ENCODE measurements at regions not wholly inside any gene's neighbourhood (a gene's known extent, or its start where the extent isn't known, plus 50 kb on each side); places are given as distances from the start of the nearest gene placed in this dataset.

DNA sequence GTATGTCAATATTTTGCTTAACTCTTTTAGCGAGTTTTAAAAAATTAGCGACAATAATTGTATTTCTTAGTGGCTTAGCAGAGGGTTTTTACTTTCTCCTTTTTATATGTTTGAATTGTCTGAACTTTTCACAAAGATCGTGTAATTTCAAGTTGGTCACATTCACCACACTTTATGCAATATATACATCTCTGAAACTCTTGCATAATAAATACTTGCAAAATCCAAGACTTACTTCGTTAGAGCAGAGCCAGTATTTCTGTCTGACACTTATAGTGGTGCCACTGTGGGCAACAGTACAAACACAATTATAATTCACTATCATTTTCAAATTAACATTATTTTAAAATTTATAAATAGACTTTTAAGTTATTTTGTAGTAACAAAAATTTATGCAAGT is 62.0 kb downstream of the SUCNR1 start:
- DNase-seq = no peak

DNA sequence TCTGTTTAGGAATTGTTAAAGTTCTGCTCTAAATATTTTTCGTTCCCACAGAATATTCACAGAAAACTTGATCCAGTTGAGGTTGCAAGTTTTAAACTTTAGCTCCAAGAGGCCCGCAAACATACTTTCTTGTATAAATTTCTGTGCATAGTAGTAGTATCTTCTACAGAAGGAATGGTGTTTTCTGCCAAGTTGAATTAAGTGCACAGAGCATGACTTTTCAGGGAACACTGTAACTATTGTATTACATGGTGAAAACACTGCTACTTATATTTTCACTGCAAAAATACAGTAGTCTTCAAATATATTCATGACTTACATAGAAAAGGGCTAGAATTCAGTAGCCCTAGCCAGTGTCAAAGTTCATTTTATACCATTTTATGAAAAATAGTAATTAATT is 67.0 kb downstream of the SUCNR1 start:
- DNase-seq = no peak

DNA sequence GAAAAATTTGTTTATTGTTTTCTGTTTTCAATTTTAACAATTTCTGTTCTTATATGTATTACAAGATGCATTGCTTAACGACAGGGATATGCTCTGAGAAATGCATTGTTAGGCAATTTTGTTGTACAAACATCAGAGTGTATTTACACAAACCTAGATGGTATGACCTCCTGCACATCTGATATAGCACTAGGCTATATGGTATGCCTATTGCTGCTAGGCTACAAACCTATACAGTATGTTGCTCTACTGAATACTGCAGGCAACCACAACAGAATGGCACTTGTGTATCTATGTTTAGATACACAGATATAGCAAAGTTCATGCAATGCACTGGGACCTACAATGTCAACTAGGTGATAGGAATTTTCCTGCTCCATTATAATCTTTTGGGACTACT is 70.1 kb downstream of the SUCNR1 start:
- DNase-seq = no peak

- no peak for DNase-seq
These were observed 70.9 kb downstream of the SUCNR1 start for GRCh38 chr3:151944356-151944755.

DNA sequence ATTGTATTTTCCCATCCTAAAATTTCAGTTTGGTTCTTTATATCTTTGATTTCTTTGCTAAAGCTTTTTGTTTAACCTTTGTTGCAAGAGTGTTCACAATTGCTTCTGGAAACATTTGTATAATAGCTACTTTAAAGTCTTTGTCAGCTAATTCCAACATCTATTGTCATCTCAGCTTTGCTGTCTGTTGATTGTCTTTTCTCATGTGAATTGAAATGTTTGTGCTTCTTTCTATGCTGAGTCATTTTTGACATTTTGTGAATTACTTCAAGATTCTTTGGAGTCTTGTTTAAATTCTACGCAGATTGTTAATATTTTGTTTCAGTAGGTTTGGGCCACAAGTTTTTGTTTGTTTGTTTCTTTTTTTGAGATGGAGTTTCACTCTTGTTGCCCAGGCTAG is 73.2 kb downstream of the SUCNR1 start:
- no peak for DNase-seq

GRCh38 chr3:151949706-151950105 is 76.3 kb downstream of the SUCNR1 start:
- no peak for DNase-seq

DNA sequence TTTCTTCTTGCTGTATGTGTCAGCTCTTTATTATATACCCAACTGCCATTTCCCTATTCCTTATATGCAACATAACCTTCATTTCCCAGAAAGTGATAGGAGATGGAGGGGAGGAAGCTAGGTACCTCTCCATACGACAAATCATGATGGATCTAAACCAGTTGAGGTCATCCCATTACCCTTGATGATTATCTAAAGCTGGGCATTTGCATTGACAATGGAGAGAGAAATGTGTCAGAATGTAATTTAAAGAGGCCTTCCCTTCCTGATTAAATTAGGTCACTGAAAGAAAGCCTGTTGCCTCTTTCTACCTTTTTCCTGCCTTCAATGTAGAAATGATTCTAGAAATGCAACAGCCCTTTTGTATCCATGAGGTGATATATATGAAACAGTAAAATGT is 81.9 kb downstream of the SUCNR1 start:
- DNase-seq = no peak

DNA sequence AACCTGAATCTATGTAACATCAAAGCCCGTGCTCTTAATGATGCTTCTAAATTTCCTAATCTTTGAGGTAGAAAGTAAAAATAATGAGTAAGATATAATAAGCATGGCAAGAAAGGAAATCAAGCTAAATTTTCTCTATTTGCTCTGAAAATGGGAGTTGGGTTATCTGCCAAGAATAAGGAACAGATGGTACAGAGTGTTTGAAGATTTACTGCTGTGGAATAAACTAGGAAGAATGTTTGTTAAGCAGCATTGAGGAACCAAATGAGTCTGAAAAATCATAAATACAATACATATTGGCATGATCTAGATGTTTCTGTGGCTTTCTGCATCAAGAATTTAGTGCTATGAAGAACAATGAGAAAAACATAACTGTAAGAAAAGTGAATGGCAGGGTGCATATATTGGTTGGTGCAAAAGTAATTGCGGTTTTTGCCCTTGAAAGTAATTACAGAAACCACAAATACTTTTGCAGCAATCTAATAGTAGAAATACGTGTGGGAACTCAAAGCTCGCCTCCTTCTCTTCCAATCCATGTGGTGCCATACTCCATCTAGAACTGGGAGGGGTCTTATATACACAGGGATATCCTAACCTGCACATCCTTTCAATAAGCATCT is 87.6 kb downstream of the SUCNR1 start:
- no peak for DNase-seq

DNA sequence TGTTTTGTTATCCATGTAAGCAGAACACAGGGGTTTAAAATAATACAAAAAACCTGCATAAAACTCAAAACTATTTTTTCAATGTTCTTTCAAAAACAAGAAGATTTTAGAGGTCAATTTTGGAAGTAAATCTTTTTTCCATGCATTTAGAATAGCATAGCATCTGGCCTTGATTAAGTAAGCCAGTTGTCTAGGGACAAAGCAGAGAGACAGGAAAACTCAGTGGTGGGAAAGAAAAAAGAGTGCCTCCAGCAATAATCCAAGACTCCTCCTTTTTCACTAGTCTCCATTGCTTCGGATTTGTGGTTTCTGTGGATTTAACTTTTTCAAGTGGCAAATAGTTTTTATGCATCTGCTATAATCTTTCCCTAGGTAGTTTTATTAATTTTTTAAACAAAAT is 88.9 kb downstream of the SUCNR1 start:
- no peak for DNase-seq

- no peak for DNase-seq
These were observed 89.5 kb downstream of the SUCNR1 start for GRCh38 chr3:151962912-151963311.

DNA sequence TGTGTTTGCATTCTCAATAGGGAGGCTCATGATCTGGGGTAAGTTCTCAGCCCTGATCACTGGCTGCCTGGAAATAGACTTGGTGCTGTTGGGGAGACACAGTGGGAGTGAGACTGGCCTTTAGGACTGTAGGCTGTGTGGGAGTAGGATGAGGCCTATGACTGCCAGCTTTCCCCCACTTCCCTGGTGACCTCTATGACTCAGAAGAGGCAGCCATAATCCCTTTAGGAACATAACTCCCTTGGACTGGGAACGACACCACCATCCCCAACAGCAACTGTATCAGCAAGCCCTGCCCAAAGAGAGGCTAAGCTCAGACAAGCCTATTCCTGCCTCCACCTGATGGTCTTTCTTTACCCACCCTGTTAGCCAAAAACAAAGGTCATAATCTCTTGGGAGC is 91.3 kb downstream of the SUCNR1 start:
- no peak for DNase-seq

GRCh38 chr3:151969026-151969642 is 95.7 kb downstream of the SUCNR1 start:
- no peak for DNase-seq

DNA sequence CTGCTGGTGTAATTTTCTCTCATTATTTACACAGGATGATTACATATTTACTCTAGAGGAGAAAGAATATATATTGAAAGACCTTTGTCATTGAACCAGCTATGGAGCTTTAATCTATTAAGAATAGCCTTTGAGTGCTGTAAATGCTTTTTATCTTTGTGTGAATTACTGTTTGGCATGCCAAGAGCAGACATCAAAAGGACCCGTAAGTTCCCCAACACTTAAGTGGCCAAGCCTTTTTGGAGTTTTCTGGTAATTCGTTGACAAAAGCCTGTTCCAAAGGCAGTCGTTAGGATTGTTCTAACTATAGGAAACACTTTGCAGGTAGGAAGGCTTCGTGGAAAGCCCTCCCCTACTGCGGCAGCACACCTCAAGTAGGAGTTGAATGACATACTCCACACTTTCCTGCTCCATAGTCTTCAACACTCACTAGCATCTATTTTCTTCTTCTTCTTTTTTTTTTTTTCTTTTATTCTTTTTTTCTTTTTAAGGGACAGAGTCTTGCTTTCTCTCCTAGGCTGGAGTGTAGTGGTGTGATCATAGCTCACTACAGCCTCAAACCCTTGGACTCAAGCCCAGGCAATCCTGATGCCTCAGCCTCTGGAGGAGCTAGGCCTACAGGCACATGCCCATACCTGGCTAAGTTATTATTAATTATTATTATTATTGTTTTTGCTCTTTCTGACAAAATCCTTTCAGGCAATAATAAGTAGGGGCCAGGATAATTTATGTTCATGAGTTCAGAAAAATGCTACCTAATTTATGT is 98.6 kb downstream of the SUCNR1 start:
- no peak for DNase-seq

DNA sequence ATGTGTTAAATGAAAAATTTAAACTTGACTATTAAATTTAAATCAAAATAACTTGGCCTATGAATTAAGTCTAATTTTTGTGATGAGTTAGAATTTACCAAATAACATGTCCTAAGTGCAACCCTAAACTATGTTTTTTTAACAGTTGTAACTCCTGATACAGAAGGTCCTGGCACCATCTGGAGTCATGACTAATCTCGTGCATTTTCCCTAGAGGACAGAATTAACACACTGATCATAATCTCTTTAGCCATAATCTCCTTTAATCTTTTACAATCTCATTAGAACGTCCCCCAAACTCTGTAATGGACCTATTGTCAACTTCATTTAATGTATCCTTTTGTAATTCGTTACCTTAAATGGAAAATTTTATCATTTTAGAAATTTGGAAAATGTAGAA is 100.6 kb downstream of the SUCNR1 start:
- no peak for DNase-seq

- DNase-seq = no peak
These were observed 103.0 kb downstream of the SUCNR1 start for GRCh38 chr3:151976211-151977050.

DNA sequence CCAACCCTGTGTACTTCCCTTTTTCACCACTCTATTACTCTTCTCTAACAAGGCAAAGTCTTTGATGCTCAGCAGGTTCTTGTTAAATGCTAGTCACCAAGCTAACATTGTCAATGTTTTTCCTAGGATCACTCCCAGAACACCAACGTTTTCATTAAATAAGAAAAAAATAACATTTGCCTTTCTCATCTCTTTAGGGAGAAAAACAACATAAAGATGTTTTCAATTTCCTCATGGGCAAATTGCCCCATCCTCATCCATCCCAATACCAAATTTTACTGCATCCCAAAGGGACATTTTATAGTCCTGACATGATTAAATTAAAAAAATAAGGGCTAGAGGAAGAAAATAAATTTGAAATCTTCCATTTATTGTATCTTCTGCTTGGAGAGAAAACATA is 106.5 kb downstream of the SUCNR1 start:
- DNase-seq = no peak

DNA sequence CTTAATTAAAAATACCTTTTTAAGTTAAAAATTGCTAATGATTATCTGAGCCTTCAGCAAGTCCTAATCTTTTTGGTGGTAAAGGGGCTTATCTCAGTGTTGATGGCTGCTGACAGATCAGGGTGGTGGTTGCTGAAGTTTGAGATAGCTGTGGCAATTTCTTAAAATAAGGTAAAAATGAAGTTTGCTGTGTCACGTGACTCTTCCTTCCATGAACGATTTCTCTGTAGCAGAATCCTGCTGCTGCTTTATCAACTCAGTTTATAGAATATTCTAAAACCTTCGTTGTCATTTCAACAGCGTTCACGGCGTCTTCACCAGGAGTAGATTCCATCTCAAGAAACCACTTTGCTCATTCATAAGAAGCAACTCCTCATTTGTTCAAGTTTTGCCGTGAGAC is 110.1 kb downstream of the SUCNR1 start:
- DNase-seq = no peak

DNA sequence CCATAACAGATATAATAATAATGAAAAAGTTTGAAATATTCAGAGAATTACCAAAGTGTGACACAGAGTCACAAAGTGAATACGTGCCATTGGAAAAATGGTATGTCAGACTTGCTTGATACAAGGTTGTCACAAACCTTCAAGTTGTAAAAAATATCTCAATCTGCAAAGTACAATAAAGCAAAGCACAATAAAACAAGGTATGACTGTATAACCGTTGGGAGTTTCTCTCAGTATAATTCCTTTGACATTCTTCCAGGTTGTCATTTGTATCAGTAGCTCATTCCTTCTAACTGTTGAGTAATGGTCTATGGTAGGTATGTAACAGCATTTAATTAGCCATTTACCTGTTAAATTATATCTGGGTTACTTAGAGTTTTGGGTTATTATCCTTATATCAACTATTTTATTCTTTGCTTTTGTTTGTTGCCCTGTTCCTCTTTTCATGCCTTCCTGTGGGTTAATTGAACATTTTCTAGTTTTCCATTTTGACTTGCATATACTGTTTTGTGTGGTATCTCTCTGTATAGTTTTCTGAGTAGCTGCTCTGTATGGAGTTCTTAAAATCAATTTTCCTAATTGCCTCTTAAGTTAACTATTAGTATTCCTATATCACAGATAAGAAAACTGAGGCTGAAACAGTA is 112.5 kb downstream of the SUCNR1 start:
- no peak for DNase-seq

GRCh38 chr3:151987893-151988292 is 114.5 kb downstream of the SUCNR1 start:
- no peak for DNase-seq

DNA sequence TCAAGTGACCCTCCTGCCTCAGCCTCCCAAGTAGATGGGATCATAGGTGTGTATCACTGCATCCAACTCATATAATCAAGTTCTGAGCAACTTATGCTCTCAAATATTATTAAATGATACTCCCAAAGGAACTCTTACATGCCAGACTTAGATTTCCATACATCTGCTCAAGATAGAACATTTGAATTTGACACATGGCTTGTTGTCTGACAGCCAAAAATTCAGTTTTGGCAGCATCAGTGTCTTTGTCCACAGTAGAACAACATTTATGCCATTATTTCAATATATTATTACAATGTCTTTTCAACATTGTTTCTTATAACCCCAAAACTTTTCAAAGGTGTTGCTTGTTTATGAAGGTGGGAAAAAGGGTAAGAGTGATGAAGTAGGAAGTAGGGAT is 116.2 kb downstream of the SUCNR1 start:
- no peak for DNase-seq

DNA sequence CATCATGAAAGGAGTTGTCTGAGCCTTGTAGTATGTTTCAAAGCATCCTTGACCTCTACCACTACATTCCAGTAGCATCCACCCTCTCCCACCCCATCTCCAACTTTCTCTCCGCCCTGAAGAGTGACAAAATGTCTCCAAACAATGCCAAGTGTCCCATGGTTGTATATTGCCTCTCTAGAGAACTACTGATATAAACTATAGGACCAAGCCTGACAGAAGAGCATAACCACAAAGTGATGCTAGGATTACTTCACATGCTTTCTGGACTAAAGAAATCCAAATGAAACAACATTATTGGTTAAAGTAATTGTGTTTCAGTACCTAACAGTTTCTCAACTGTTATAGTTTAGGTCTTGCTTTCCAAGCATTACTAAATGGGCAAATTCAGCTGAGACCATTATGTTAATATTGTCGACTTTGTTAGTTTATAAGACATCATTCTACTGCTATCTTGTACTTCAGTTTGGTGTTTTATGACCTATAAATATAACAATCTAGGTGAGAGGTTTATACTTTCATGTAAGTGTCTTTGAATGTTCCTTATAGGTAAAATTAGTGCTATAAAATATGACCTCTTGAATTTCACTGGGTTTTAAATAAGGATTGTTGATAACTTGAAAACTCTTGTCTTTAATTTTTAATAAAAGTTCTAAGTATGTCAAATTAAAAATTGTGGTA is 117.4 kb downstream of the SUCNR1 start:
- DNase-seq = no peak

DNA sequence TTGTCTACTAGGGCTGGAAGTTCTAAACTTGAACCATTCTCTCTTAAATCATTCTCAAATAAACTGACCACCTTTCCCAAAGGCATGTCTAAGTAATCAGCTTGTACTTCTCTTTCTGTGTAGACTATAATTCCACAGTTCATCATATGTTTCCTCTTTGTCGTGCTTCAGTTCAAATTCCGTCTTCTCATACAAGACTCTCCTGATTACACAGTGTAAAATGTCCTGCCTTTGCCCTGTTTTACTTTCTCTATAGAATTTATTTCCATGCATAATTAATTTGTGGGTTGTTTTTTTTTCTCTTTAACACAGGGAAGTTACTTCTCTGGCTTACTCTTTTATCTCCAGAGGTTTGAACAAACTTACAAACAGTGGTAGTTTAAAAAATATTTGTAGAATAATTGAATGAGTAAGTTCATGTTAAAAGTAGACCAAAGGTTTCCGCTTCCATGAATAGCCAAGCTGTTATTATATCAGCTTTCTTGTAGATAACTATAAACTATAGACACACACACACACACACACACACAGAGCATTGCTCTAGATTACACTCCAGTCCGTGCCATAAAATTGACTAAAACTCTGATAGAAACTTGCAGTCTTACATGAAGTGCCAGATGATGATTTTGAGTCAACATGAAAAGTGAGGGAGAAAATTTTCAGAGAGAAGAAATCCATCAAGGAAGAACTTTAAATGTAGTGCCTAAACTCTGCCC is 119.0 kb downstream of the SUCNR1 start:
- DNase-seq = no peak
